Keratinocyte (primary cell): ENCODE measurements at regions not wholly inside any gene's neighbourhood (a gene's known extent, or its start where the extent isn't known, plus 50 kb on each side); places are given as distances from the start of the nearest gene placed in this dataset.

Experiments used
- DNase-seq: peaks from one replicate; pipeline ENCODE4 v3.0.0-alpha.2; 2011; ENCODE audit warnings: low read depth, missing footprints, low spot score
- FAIRE-seq: peaks from 2 replicates; lab custom pipeline; 2011; peaks lifted over from hg19 to GRCh38; lab: Jason Lieb, UNC
- H2AFZ ChIP-seq: 2 replicates; pipeline ENCODE4 v1.6.0; 2012; ENCODE audit warnings: low read length, control low read depth, inconsistent platforms; ENCODE audit not compliant: control insufficient read depth
- H3K27ac ChIP-seq: 2 replicates; pipeline ENCODE4 v1.5.1; 2011; ENCODE audit warnings: low read length; ENCODE audit not compliant: control insufficient read depth, insufficient read depth
- H3K27me3 ChIP-seq: 3 replicates; pipeline ENCODE4 v1.6.0; 2011; ENCODE audit warnings: low read length; ENCODE audit not compliant: control insufficient read depth, insufficient read depth; ENCODE audit errors: extremely low read depth
- H3K36me3 ChIP-seq, 2 experiments: 2 replicates in 1 of 2; 3 replicates in 1 of 2; pipeline ENCODE4 v1.5.1; 2011; ENCODE audit warnings: low read length in 2 of 2, mild to moderate bottlenecking in 1 of 2; ENCODE audit not compliant: control insufficient read depth in 2 of 2, insufficient read depth in 2 of 2; ENCODE audit errors: extremely low read depth in 1 of 2
- H3K4me1 ChIP-seq: 3 replicates; pipeline ENCODE4 v1.5.1; 2011; ENCODE audit warnings: low read length; ENCODE audit not compliant: control insufficient read depth, insufficient read depth; ENCODE audit errors: extremely low read depth
- H3K4me2 ChIP-seq: 3 replicates; pipeline ENCODE4 v1.6.0; 2011; ENCODE audit warnings: low read depth, low read length; ENCODE audit not compliant: control insufficient read depth, insufficient read depth; ENCODE audit errors: extremely low read depth
- H3K4me3 ChIP-seq, 3 experiments: fragments of 200-600 bp in 1 of 3; sonication (generic) in 1 of 3; 2 replicates in 2 of 3; 3 replicates in 1 of 3; pipeline ENCODE4 v1.5.1; 2011 to 2016; ENCODE audit warnings: low read length in 3 of 3, mild to moderate bottlenecking in 3 of 3, control low read depth in 2 of 3, inconsistent platforms in 1 of 3, low read depth in 1 of 3, mixed read lengths in 1 of 3, mixed run types in 1 of 3, moderate library complexity in 1 of 3; ENCODE audit not compliant: control insufficient read depth in 2 of 3, insufficient read depth in 2 of 3; ENCODE audit errors: extremely low read depth in 1 of 3
- H3K79me2 ChIP-seq: 2 replicates; pipeline ENCODE4 v1.6.0; 2012; ENCODE audit warnings: low read length; ENCODE audit not compliant: control insufficient read depth, insufficient read depth
- H3K9ac ChIP-seq: 3 replicates; pipeline ENCODE4 v1.6.0; 2011; ENCODE audit warnings: low read length; ENCODE audit not compliant: control insufficient read depth, insufficient read depth; ENCODE audit errors: extremely low read depth
- H3K9me1 ChIP-seq: 3 replicates; pipeline ENCODE4 v1.6.0; 2011; ENCODE audit warnings: low read length; ENCODE audit not compliant: control insufficient read depth, insufficient read depth; ENCODE audit errors: extremely low read depth
- H3K9me3 ChIP-seq: 2 replicates; pipeline ENCODE4 v1.5.1; 2012; ENCODE audit warnings: low read depth, low read length; ENCODE audit not compliant: control insufficient read depth
- H4K20me1 ChIP-seq: 3 replicates; pipeline ENCODE4 v1.6.0; 2011; ENCODE audit warnings: low read length; ENCODE audit not compliant: control insufficient read depth, insufficient read depth; ENCODE audit errors: extremely low read depth
- EZH2 ChIP-seq: IDR thresholded peaks from one replicate; pipeline ENCODE4 v1.6.1; 2012; ENCODE audit warnings: inconsistent platforms, mild to moderate bottlenecking, low read length, moderate library complexity
- dilution Hi-C: fragments of 300-500 bp; cut with MboI; formaldehyde crosslinking; loops from one replicate; pipeline ENCODE4 v1.7.0; 2020; ENCODE audit warnings: low sequenced_read_pairs; ENCODE audit not compliant: extremely low pct_ligation_motif_present
- TF ChIP-seq, protein P1 (sequence below), 3 experiments: IDR thresholded peaks in 1 of 3; conservative IDR thresholded peaks in 1 of 3; optimal IDR thresholded peaks in 1 of 3; 2 replicates in 2 of 3; 3 replicates in 1 of 3; pipeline versions ENCODE3 to v1.5.1; 2011; ENCODE audit warnings: low read length in 3 of 3, mild to moderate bottlenecking in 3 of 3, moderate library complexity in 2 of 3, control low read depth in 1 of 3, inconsistent platforms in 1 of 3; ENCODE audit not compliant: insufficient read depth in 2 of 3; ENCODE audit errors: extremely low read depth in 1 of 3

DNA sequence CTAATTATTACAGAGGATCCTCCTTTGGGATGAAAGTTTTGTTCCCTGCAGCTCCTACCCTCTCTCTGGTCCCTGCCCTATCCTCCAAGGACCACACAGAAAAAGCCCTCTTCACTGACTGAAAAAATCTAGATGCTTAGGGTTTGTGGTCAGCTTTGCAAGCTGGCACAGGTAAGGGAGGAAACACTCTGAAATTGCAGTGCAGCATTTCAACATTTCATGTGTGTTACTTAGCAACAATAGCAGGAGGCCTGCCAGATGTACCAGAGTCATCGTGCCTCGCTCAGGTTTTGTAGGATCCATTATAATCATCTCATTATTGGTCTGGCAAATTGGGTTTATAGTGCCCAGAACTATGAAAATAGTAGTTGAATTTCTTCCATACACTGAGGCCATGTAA, 109.5 kb downstream of the PALM2AKAP2 start:
- H3K36me3 ChIP-seq: no peaks in the 10 kb centered on the region
- H3K27me3 ChIP-seq: no peaks in the 10 kb centered on the region
- no peak overlapping the region for H3K27ac ChIP-seq
- H3K9me1 ChIP-seq: no peaks in the 10 kb centered on the region
- H2AFZ ChIP-seq: no peak overlapping the region
- DNase-seq: peak; percentile 65
- no peaks in the 10 kb centered on the region for H3K79me2 ChIP-seq
- H3K4me3 ChIP-seq: no peak overlapping the region
- H3K9me3 ChIP-seq: no peaks in the 10 kb centered on the region
- peak overlapping the region; percentile 68 for H3K4me2 ChIP-seq
- peak; percentile 87 for FAIRE-seq
- H3K4me1 ChIP-seq: peaks cover 37% of the 10 kb centered on the region
- no peak for TF ChIP-seq EZH2
- TF ChIP-seq, protein P1, sequence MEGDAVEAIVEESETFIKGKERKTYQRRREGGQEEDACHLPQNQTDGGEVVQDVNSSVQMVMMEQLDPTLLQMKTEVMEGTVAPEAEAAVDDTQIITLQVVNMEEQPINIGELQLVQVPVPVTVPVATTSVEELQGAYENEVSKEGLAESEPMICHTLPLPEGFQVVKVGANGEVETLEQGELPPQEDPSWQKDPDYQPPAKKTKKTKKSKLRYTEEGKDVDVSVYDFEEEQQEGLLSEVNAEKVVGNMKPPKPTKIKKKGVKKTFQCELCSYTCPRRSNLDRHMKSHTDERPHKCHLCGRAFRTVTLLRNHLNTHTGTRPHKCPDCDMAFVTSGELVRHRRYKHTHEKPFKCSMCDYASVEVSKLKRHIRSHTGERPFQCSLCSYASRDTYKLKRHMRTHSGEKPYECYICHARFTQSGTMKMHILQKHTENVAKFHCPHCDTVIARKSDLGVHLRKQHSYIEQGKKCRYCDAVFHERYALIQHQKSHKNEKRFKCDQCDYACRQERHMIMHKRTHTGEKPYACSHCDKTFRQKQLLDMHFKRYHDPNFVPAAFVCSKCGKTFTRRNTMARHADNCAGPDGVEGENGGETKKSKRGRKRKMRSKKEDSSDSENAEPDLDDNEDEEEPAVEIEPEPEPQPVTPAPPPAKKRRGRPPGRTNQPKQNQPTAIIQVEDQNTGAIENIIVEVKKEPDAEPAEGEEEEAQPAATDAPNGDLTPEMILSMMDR (optimal IDR thresholded peaks at IDR 0.05 in 1 of 3, IDR thresholded peaks at IDR 0.05 in 1 of 3, conservative IDR thresholded peaks at IDR 0.05 in 1 of 3; ENCODE audit: extremely low read depth in 1 of 3, insufficient read depth in 2 of 3, low read length in 3 of 3): no peak
- dilution Hi-C loops: no loop called here
- H3K9ac ChIP-seq: no peak overlapping the region
- no peaks in the 10 kb centered on the region for H4K20me1 ChIP-seq

DNA sequence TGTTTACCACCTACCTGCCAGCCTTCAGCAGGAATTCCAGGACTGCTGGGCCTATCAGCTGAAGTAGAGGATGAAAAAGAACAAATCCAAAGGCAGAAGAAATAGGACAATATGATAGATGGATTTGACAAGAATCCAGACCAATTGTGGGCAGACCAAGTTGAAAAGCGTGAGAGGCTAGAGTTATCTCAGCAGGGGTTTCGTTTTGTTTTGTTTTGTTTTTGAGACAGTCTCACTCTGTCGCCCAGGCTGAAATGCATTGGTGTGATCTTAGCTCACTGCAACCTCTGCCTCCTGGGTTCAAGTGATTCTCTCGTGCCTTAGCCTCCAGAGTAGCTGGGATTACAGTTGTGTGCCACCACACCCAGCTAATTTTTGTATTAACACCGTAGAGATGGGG, 113.2 kb downstream of the PALM2AKAP2 start:
- Histone ChIP-seq H4K20me1 (no peaks in the 10 kb centered on the region), H3K79me2 (no peaks in the 10 kb centered on the region), H3K9me1 (no peaks in the 10 kb centered on the region), H2AFZ (no peak overlapping the region), H3K9me3 (no peaks in the 10 kb centered on the region), H3K4me3 (no peak overlapping the region), H3K4me2 (no peak overlapping the region), H3K27ac (no peak overlapping the region), H3K27me3 (no peaks in the 10 kb centered on the region), H3K9ac (no peak overlapping the region), H3K4me1 (peaks cover 16% of the 10 kb centered on the region), H3K36me3 (no peaks in the 10 kb centered on the region)
- dilution Hi-C loops: no loop called here
- DNase-seq (no peak), FAIRE-seq (no peak)
- TF ChIP-seq, protein P1 (optimal IDR thresholded peaks at IDR 0.05 in 1 of 3, IDR thresholded peaks at IDR 0.05 in 1 of 3, conservative IDR thresholded peaks at IDR 0.05 in 1 of 3; ENCODE audit: extremely low read depth in 1 of 3, insufficient read depth in 2 of 3, low read length in 3 of 3): no peak
- TF ChIP-seq EZH2: no peak
